IMR-90 (cell line): ENCODE measurements at regions not wholly inside any gene's neighbourhood (a gene's known extent, or its start where the extent isn't known, plus 50 kb on each side); places are given as distances from the start of the nearest gene placed in this dataset.

Source experiments
- ATAC-seq: fragments of 200-7000 bp; cut with Tn5 transposase; 2 replicates; pipeline ENCODE4 v1.9.1; 2020; ENCODE audit warnings: low read depth, mild to moderate bottlenecking, moderate library complexity
- BruUV-seq: library from RNA; stranded (reverse); fragments of 400-500 nt; replicated peaks from 2 replicates; lab custom pipeline; 2021; lab: Mats Ljungman, UMichigan
- CTCF ChIA-PET: fragments of 300-600 bp; formaldehyde crosslinking; extraction: SDS; loops from one replicate; lab custom pipeline; 2021; ENCODE audit warnings: antibody characterized with exemption; lab: Yijun Ruan, JAX
- POLR2A ChIA-PET: fragments of 300-600 bp; sonication (Branson Sonifier 250); formaldehyde crosslinking; loops from one replicate; lab custom pipeline; 2022; ENCODE audit warnings: antibody characterized with exemption; ENCODE audit not compliant: unreplicated experiment; lab: Charles Lee
- DNase-seq: peaks from one replicate; pipeline ENCODE4 v3.0.0; 2013
- H2AFZ ChIP-seq: replicated peaks from 2 replicates; pipeline ENCODE3; 2013; ENCODE audit warnings: low read length, mild to moderate bottlenecking; ENCODE audit not compliant: poor library complexity
- H2AK5ac ChIP-seq: 2 replicates; pipeline ENCODE4 v1.6.1; 2013; ENCODE audit warnings: low read depth, low read length, inconsistent platforms
- H2AK9ac ChIP-seq: replicated peaks from 2 replicates; pipeline ENCODE3; 2013; ENCODE audit warnings: mild to moderate bottlenecking, low read depth, low read length, moderate library complexity; ENCODE audit not compliant: poor library complexity
- H2BK120ac ChIP-seq: 2 replicates; pipeline ENCODE4 v1.6.1; 2013; ENCODE audit warnings: low read depth, low read length, inconsistent platforms
- H2BK15ac ChIP-seq: 3 replicates; pipeline ENCODE4 v1.6.1; 2013; ENCODE audit warnings: low read depth, low read length, inconsistent platforms
- H2BK20ac ChIP-seq: 2 replicates; pipeline ENCODE4 v1.6.1; 2013; ENCODE audit warnings: low read depth, mild to moderate bottlenecking, inconsistent platforms, low read length, moderate library complexity
- H2BK5ac ChIP-seq: 2 replicates; pipeline ENCODE4 v1.6.1; 2013; ENCODE audit warnings: mild to moderate bottlenecking, low read depth, low read length, inconsistent platforms; ENCODE audit not compliant: poor library complexity, severe bottlenecking
- H3K14ac ChIP-seq: replicated peaks from 2 replicates; pipeline ENCODE4 v1.6.1; 2013; ENCODE audit warnings: low read depth, low read length, inconsistent platforms
- H3K18ac ChIP-seq: 2 replicates; pipeline ENCODE4 v1.6.1; 2013; ENCODE audit warnings: low read depth, low read length, control low read depth
- H3K23ac ChIP-seq: 2 replicates; pipeline ENCODE4 v1.6.1; 2013; ENCODE audit warnings: low read depth, low read length, inconsistent platforms
- H3K27ac ChIP-seq: 2 replicates; pipeline ENCODE4 v1.5.1; 2013; ENCODE audit warnings: mild to moderate bottlenecking, control low read depth, low read length; ENCODE audit not compliant: insufficient read depth
- H3K27me3 ChIP-seq: 2 replicates; pipeline ENCODE4 v1.6.1; 2013; ENCODE audit warnings: low read length; ENCODE audit not compliant: control insufficient read depth, insufficient read depth
- H3K36me3 ChIP-seq: 2 replicates; pipeline ENCODE4 v1.6.1; 2013; ENCODE audit warnings: low read length, mixed read lengths; ENCODE audit not compliant: control insufficient read depth, insufficient read depth
- H3K4ac ChIP-seq: 2 replicates; pipeline ENCODE4 v1.6.1; 2013; ENCODE audit warnings: low read depth, low read length, inconsistent platforms
- H3K4me1 ChIP-seq: 2 replicates; pipeline ENCODE4 v1.6.1; 2013; ENCODE audit warnings: low read length, mixed read lengths; ENCODE audit not compliant: control insufficient read depth, insufficient read depth
- H3K4me2 ChIP-seq: 2 replicates; pipeline ENCODE4 v1.6.1; 2013; ENCODE audit warnings: low read depth, mild to moderate bottlenecking, control low read depth, low read length, moderate library complexity
- H3K4me3 ChIP-seq: 2 replicates; pipeline ENCODE4 v1.5.1; 2013; ENCODE audit warnings: low read depth, mild to moderate bottlenecking, control low read depth, low read length, moderate library complexity; ENCODE audit not compliant: insufficient read depth
- H3K56ac ChIP-seq: 2 replicates; pipeline ENCODE4 v1.6.1; 2013; ENCODE audit warnings: low read length, inconsistent platforms; ENCODE audit not compliant: insufficient read depth; ENCODE audit errors: extremely low read depth
- H3K79me1 ChIP-seq, 2 experiments: 2 replicates each; pipeline ENCODE4 v1.6.1; 2013; ENCODE audit warnings: low read length in 2 of 2, inconsistent platforms in 1 of 2, low read depth in 1 of 2
- H3K9ac ChIP-seq: 2 replicates; pipeline ENCODE4 v1.6.1; 2013; ENCODE audit warnings: low read depth, low read length, control low read depth
- H3K9me1 ChIP-seq: 2 replicates; pipeline ENCODE4 v1.6.1; 2013; ENCODE audit warnings: low read length, inconsistent platforms; ENCODE audit not compliant: insufficient read depth
- H3K9me3 ChIP-seq: 2 replicates; pipeline ENCODE4 v1.6.1; 2013; ENCODE audit warnings: low read length; ENCODE audit not compliant: control insufficient read depth, insufficient read depth
- H4K20me1 ChIP-seq: 2 replicates; pipeline ENCODE4 v1.6.1; 2013; ENCODE audit warnings: low read length, inconsistent platforms; ENCODE audit not compliant: insufficient read depth
- H4K5ac ChIP-seq: 2 replicates; pipeline ENCODE4 v1.6.1; 2013; ENCODE audit warnings: mild to moderate bottlenecking, low read depth, low read length, control low read depth
- H4K8ac ChIP-seq, 2 experiments: 2 replicates each; pipeline ENCODE4 v1.6.1; 2013; ENCODE audit warnings: low read depth in 2 of 2, low read length in 2 of 2, control low read depth in 1 of 2, inconsistent platforms in 1 of 2
- H4K91ac ChIP-seq: 2 replicates; pipeline ENCODE4 v1.6.1; 2013; ENCODE audit warnings: low read depth, low read length, inconsistent platforms; ENCODE audit not compliant: insufficient read depth
- CHD1 ChIP-seq: IDR thresholded peaks from 2 replicates; pipeline ENCODE4 v1.6.1; 2012; ENCODE audit warnings: low read depth, low read length, improper control_type of control experiment
- MAFK ChIP-seq: IDR thresholded peaks from 2 replicates; pipeline ENCODE4 v1.6.1; 2012; ENCODE audit warnings: low read depth, low read length, improper control_type of control experiment
- MAZ ChIP-seq: IDR thresholded peaks from 2 replicates; pipeline ENCODE4 v1.6.1; 2012; ENCODE audit warnings: low read depth, mild to moderate bottlenecking, low read length, improper control_type of control experiment, moderate library complexity, borderline replicate concordance
- NFE2L2 ChIP-seq: fragments of 150-350 bp; IDR thresholded peaks from 2 replicates; pipeline ENCODE4 v1.6.1; 2016; ENCODE audit warnings: low read depth, mild to moderate bottlenecking, low read length
- POLR2A ChIP-seq: IDR thresholded peaks from 2 replicates; pipeline ENCODE4 v1.6.1; 2012; ENCODE audit warnings: mild to moderate bottlenecking, low read depth, low read length
- RCOR1 ChIP-seq: IDR thresholded peaks from 2 replicates; pipeline ENCODE4 v1.6.1; 2012; ENCODE audit warnings: mild to moderate bottlenecking, low read length, improper control_type of control experiment; ENCODE audit not compliant: insufficient replicate concordance
- SMC3 ChIP-seq: fragments of 150-350 bp; IDR thresholded peaks from 2 replicates; pipeline ENCODE4 v1.6.1; 2016; ENCODE audit warnings: low read depth, mild to moderate bottlenecking, antibody characterized with exemption, low read length, moderate library complexity
- WGBS, 2 experiments: methylation state at CpG; one replicate each; pipeline versions ENCODE4 v1.1.5 to v1.1.7; 2013; ENCODE audit warnings: missing lambda C conversion rate in 2 of 2; ENCODE audit not compliant: insufficient read length in 1 of 2; ENCODE audit errors: extremely low coverage in 2 of 2; 5-methylcytosine and 5-hydroxymethylcytosine counted together
- dilution Hi-C: fragments of 300-500 bp; cut with HindIII; formaldehyde crosslinking; loops from one replicate; pipeline ENCODE4 v1.14.3; 2018; ENCODE audit warnings: low sequenced_read_pairs; ENCODE audit not compliant: unreplicated experiment
- in situ Hi-C: fragments of 300-500 bp; cut with MboI; formaldehyde crosslinking; loops from 3 replicates; pipeline ENCODE4 v1.14.3; 2019; ENCODE audit warnings: low sequenced_read_pairs, inconsistent platforms, mixed read lengths
- intact Hi-C: fragments of 100-400 bp; cut with micrococcal nuclease; formaldehyde crosslinking; loops from 2 replicates; pipeline ENCODE4 v1.10.0; 2022
- TF ChIP-seq, protein P1 (sequence below): conservative IDR thresholded peaks from 2 replicates; pipeline ENCODE4 v1.5.1; 2012; ENCODE audit warnings: mild to moderate bottlenecking, low read depth, low read length, improper control_type of control experiment
- TF ChIP-seq, protein P2 (sequence below): fragments of 150-350 bp; IDR thresholded peaks from 2 replicates; pipeline ENCODE4 v1.6.1; 2016; ENCODE audit warnings: low read depth, mild to moderate bottlenecking, low read length, moderate library complexity, borderline replicate concordance
- TF ChIP-seq, protein P3 (sequence below): fragments of 150-350 bp; IDR thresholded peaks from 2 replicates; pipeline ENCODE4 v1.6.1; 2017; ENCODE audit warnings: mild to moderate bottlenecking, antibody characterized with exemption, low read length, low read depth

DNA sequence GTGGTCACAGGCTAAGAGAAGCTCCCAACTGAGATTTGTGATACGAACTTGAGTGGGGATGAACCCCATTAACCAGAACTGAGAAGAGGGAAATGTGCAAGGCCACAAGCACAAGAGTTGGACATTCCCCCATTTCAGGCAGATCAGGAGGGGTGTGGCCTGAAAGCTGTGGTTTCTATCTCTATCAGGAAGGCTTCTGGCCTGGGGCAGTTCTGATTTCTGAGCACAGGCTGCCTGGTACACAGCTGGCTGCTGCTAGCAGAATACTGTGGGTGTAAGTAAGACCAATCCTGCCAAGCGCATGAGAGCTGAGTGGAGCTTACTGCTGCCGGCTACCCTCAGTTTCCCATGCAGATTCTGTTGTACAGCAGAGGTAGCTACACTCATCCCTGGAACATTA lies 484.6 kb downstream of the SATB2 start:
- Histone ChIP-seq H3K9ac (no peak overlapping the region), H3K36me3 (no peaks in the 10 kb centered on the region), H2BK5ac (no peak overlapping the region), H2AFZ (no peak overlapping the region), H3K27ac (no peak overlapping the region), H3K9me3 (no peaks in the 10 kb centered on the region; the same call in 1 of the 2 replicates), H2BK120ac (no peak overlapping the region), H2BK15ac (no peak overlapping the region), H3K23ac (no peak overlapping the region), H3K4ac (no peak overlapping the region), H4K8ac (no peak overlapping the region), H3K4me2 (no peak overlapping the region), H2AK5ac (no peak overlapping the region), H4K91ac (no peak overlapping the region), H3K56ac (no peak overlapping the region), H3K27me3 (no peaks in the 10 kb centered on the region), H3K79me1 (no peaks in the 10 kb centered on the region), H3K4me3 (no peak overlapping the region), H3K4me1 (no peaks in the 10 kb centered on the region), H4K5ac (no peak overlapping the region), H3K18ac (no peak overlapping the region), H2BK20ac (no peak overlapping the region), H2AK9ac (no peak overlapping the region), H3K9me1 (no peaks in the 10 kb centered on the region), H3K14ac (no peak overlapping the region), H4K20me1 (no peaks in the 10 kb centered on the region)
- ChIA-PET CTCF (no interaction called here), POLR2A (no interaction called here)
- BruUV-seq, result no TSS peak
- no peak for ATAC-seq
- DNase-seq, result no peak
- no CpG with 5 or more reads among the region's 3 CpGs for WGBS, 2 experiments
- TF ChIP-seq, protein P1, sequence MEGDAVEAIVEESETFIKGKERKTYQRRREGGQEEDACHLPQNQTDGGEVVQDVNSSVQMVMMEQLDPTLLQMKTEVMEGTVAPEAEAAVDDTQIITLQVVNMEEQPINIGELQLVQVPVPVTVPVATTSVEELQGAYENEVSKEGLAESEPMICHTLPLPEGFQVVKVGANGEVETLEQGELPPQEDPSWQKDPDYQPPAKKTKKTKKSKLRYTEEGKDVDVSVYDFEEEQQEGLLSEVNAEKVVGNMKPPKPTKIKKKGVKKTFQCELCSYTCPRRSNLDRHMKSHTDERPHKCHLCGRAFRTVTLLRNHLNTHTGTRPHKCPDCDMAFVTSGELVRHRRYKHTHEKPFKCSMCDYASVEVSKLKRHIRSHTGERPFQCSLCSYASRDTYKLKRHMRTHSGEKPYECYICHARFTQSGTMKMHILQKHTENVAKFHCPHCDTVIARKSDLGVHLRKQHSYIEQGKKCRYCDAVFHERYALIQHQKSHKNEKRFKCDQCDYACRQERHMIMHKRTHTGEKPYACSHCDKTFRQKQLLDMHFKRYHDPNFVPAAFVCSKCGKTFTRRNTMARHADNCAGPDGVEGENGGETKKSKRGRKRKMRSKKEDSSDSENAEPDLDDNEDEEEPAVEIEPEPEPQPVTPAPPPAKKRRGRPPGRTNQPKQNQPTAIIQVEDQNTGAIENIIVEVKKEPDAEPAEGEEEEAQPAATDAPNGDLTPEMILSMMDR, result no peak
- TF ChIP-seq NFE2L2, result no peak
- TF ChIP-seq, protein P2, sequence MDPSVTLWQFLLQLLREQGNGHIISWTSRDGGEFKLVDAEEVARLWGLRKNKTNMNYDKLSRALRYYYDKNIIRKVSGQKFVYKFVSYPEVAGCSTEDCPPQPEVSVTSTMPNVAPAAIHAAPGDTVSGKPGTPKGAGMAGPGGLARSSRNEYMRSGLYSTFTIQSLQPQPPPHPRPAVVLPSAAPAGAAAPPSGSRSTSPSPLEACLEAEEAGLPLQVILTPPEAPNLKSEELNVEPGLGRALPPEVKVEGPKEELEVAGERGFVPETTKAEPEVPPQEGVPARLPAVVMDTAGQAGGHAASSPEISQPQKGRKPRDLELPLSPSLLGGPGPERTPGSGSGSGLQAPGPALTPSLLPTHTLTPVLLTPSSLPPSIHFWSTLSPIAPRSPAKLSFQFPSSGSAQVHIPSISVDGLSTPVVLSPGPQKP, result no peak
- no peak for TF ChIP-seq SMC3
- no peak for TF ChIP-seq RCOR1
- no peak for TF ChIP-seq MAZ
- no peak for TF ChIP-seq MAFK
- TF ChIP-seq, protein P3, sequence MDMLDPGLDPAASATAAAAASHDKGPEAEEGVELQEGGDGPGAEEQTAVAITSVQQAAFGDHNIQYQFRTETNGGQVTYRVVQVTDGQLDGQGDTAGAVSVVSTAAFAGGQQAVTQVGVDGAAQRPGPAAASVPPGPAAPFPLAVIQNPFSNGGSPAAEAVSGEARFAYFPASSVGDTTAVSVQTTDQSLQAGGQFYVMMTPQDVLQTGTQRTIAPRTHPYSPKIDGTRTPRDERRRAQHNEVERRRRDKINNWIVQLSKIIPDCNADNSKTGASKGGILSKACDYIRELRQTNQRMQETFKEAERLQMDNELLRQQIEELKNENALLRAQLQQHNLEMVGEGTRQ, result no peak
- TF ChIP-seq CHD1, result no peak
- no peak for TF ChIP-seq POLR2A
- intact Hi-C loops (no loop called here), dilution Hi-C loops (no loop called here), in situ Hi-C loops (no loop called here)
